ENCODE measurements at regions not wholly inside any gene's neighbourhood (a gene's known extent, or its start where the extent isn't known, plus 50 kb on each side); places are given as distances from the start of the nearest gene placed in this dataset.
"Not testable (repeated sequence)": the region's sequence is repeated elsewhere in the genome, so short reads cannot be mapped to it uniquely, and the experiment has no call there.

GRCh38 chr2:67142741-67143140 lies 254.4 kb upstream of the ETAA1 start:
- no peaks in the 10 kb centered on the region for H3K36me3 Mint-ChIP-seq (ENCODE audit: low read depth)

GRCh38 chr2:67145851-67146250 lies 251.3 kb upstream of the ETAA1 start:
- peaks cover 37% of the 10 kb centered on the region for H3K9me3 Mint-ChIP-seq
- intact Hi-C loops (cut with micrococcal nuclease): no loop called here
- no peak overlapping the region for H3K4me3 Mint-ChIP-seq
- H3K36me3 Mint-ChIP-seq (ENCODE audit: low read depth): no peaks in the 10 kb centered on the region
- no peaks in the 10 kb centered on the region for H3K4me1 Mint-ChIP-seq (ENCODE audit: low read depth)
- H3K27ac Mint-ChIP-seq: no peak overlapping the region
- H3K27me3 Mint-ChIP-seq: no peaks in the 10 kb centered on the region

More at GRCh38 chr2:67142741-67143140, 254.4 kb upstream of the ETAA1 start:
- Mint-ChIP-seq H3K4me3 (no peak overlapping the region), H3K27me3 (no peaks in the 10 kb centered on the region), H3K4me1 (ENCODE audit: low read depth) (no peaks in the 10 kb centered on the region), H3K27ac (no peak overlapping the region), H3K9me3 (peaks cover 8% of the 10 kb centered on the region)
- intact Hi-C loops (cut with micrococcal nuclease): no loop called here

- no peaks in the 10 kb centered on the region for H3K4me1 Mint-ChIP-seq (ENCODE audit: low read depth)
- H3K27me3 Mint-ChIP-seq: no peaks in the 10 kb centered on the region
- H3K4me3 Mint-ChIP-seq: no peak overlapping the region
- peaks cover 19% of the 10 kb centered on the region for H3K9me3 Mint-ChIP-seq
- intact Hi-C loops (cut with micrococcal nuclease): no loop called here
- no peaks in the 10 kb centered on the region for H3K36me3 Mint-ChIP-seq (ENCODE audit: low read depth)
- H3K27ac Mint-ChIP-seq: no peak overlapping the region
Measured at GRCh38 chr2:67156796-67157195, 240.3 kb upstream of the ETAA1 start.

GRCh38 chr2:67158718-67159117 lies 238.4 kb upstream of the ETAA1 start:
- no peak overlapping the region for H3K4me3 Mint-ChIP-seq
- H3K4me1 Mint-ChIP-seq (ENCODE audit: low read depth): no peaks in the 10 kb centered on the region
- intact Hi-C loops (cut with micrococcal nuclease): no loop called here
- H3K9me3 Mint-ChIP-seq: peaks cover under 1% of the 10 kb centered on the region
- H3K36me3 Mint-ChIP-seq (ENCODE audit: low read depth): no peaks in the 10 kb centered on the region
- no peak overlapping the region for H3K27ac Mint-ChIP-seq
- no peaks in the 10 kb centered on the region for H3K27me3 Mint-ChIP-seq

DNA sequence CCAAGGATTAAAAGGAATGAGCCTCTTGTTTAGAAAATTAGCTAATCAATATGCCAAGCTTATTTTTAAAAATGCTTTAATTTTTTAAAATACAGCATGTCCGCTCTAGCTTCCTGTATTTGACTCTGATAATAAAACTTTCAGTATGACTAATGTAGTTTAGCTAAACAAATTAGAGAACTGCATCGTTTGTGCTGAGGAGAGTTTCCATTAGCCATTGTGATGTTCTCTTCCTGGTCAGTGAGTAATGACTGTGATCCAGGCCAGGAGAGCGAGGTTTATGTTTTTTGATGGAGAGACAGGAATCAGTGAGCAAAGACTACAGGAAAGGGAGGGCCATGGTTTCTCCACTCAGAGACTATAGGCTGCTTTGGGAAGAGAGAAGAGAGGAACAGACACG lies 237.2 kb upstream of the ETAA1 start:
- H3K27ac Mint-ChIP-seq: no peak overlapping the region
- H3K4me3 Mint-ChIP-seq: no peak overlapping the region
- H3K4me1 Mint-ChIP-seq (ENCODE audit: low read depth): no peaks in the 10 kb centered on the region
- no peaks in the 10 kb centered on the region for H3K27me3 Mint-ChIP-seq
- peaks cover 3% of the 10 kb centered on the region for H3K9me3 Mint-ChIP-seq
- no peaks in the 10 kb centered on the region for H3K36me3 Mint-ChIP-seq (ENCODE audit: low read depth)
- intact Hi-C loops (cut with micrococcal nuclease): no loop called here

DNA sequence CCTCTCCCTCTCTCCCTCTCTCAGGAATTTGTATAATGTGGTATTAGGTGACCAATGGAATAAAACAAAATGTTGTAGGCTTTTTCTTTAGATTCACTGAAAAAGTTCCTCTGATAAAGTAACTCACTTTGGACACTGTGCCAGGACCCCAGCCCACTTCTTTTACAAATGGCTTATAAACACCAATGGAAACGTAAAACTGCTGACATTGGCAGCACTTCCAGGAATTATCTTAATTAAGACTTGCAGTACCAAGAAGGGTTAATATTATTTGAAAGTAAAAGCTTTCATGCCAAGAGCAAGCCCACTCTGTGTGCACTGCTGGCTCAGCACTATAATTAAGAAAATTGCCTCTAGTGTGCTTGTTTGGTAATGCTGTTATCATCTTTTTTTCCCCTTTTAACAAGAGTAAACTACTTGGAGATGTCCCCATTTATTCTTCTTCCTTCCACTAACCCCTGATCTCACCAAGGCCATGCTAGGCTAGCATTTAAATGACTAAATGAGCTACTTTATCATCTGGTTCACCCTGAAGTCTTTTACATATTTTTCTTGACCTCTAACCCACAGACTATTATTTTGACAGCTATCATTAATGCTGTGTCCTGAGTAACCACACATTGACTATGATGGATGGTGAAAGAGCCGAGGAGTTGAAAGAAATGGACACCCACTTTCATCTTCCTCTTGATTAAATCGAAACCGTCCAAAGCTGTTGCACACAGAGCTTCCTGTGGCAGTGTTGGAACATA lies 232.2 kb upstream of the ETAA1 start:
- Mint-ChIP-seq H3K27ac (no peak overlapping the region), H3K4me1 (ENCODE audit: low read depth) (no peaks in the 10 kb centered on the region), H3K36me3 (ENCODE audit: low read depth) (no peaks in the 10 kb centered on the region), H3K4me3 (no peak overlapping the region), H3K9me3 (peaks cover 18% of the 10 kb centered on the region), H3K27me3 (no peaks in the 10 kb centered on the region)
- intact Hi-C loops (cut with micrococcal nuclease): no loop called here

DNA sequence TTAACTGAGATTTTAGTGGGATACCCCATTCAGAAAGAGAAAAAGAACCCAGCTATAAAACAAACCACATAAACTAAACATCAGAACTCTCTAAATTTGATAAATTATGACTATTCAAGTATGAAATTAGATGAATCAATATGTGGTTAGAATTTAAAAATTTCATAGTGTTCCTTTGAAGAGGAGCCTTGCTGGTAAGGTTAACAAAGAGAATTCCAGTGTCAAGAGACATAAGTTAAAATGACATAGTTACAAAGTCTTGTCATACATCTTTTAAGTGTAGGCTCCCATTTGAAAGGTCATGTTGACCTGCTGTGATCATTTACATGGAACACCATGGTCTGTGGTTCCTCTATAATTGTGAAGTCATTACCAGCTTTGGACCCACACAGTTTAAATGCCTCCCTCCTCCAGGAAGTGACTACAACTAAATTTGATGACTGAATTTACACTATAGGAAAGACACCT lies 231.6 kb upstream of the ETAA1 start:
- no peaks in the 10 kb centered on the region for H3K4me1 Mint-ChIP-seq (ENCODE audit: low read depth)
- intact Hi-C loops (cut with micrococcal nuclease): no loop called here

GRCh38 chr2:67166511-67166910 lies 230.6 kb upstream of the ETAA1 start:
- H3K9me3 Mint-ChIP-seq: peaks cover 18% of the 10 kb centered on the region
- H3K4me3 Mint-ChIP-seq; intact Hi-C loops (cut with micrococcal nuclease); H3K27ac Mint-ChIP-seq; H3K4me1 Mint-ChIP-seq (ENCODE audit: low read depth); H3K27me3 Mint-ChIP-seq; H3K36me3 Mint-ChIP-seq (ENCODE audit: low read depth): not testable (repeated sequence)

More for the DNA sequence above, 231.6 kb upstream of the ETAA1 start:
- H3K27me3 Mint-ChIP-seq: no peaks in the 10 kb centered on the region
- H3K36me3 Mint-ChIP-seq (ENCODE audit: low read depth): no peaks in the 10 kb centered on the region
- H3K27ac Mint-ChIP-seq: no peak overlapping the region
- H3K9me3 Mint-ChIP-seq: peaks cover 18% of the 10 kb centered on the region
- H3K4me3 Mint-ChIP-seq: no peak overlapping the region

GRCh38 chr2:67169417-67170140 lies 227.6 kb upstream of the ETAA1 start:
- intact Hi-C loops (cut with micrococcal nuclease): no loop called here
- no peaks in the 10 kb centered on the region for H3K27me3 Mint-ChIP-seq
- no peak overlapping the region for H3K4me3 Mint-ChIP-seq
- no peaks in the 10 kb centered on the region for H3K4me1 Mint-ChIP-seq (ENCODE audit: low read depth)
- no peak overlapping the region for H3K27ac Mint-ChIP-seq
- H3K36me3 Mint-ChIP-seq (ENCODE audit: low read depth): no peaks in the 10 kb centered on the region
- H3K9me3 Mint-ChIP-seq: peaks cover 18% of the 10 kb centered on the region

GRCh38 chr2:67179526-67179925 lies 217.6 kb upstream of the ETAA1 start:
- Mint-ChIP-seq H3K4me1 (ENCODE audit: low read depth) (no peaks in the 10 kb centered on the region), H3K27me3 (no peaks in the 10 kb centered on the region), H3K27ac (no peak overlapping the region)

GRCh38 chr2:67180841-67181240 lies 216.3 kb upstream of the ETAA1 start:
- H3K9me3 Mint-ChIP-seq: peaks cover 30% of the 10 kb centered on the region
- no peak overlapping the region for H3K4me3 Mint-ChIP-seq
- no peak overlapping the region for H3K27ac Mint-ChIP-seq
- no peaks in the 10 kb centered on the region for H3K27me3 Mint-ChIP-seq
- H3K36me3 Mint-ChIP-seq (ENCODE audit: low read depth): no peaks in the 10 kb centered on the region
- H3K4me1 Mint-ChIP-seq (ENCODE audit: low read depth): no peaks in the 10 kb centered on the region
- intact Hi-C loops (cut with micrococcal nuclease): no loop called here

More at GRCh38 chr2:67179526-67179925, 217.6 kb upstream of the ETAA1 start:
- peaks cover 17% of the 10 kb centered on the region for H3K9me3 Mint-ChIP-seq
- intact Hi-C loops (cut with micrococcal nuclease): no loop called here
- no peak overlapping the region for H3K4me3 Mint-ChIP-seq
- H3K36me3 Mint-ChIP-seq (ENCODE audit: low read depth): no peaks in the 10 kb centered on the region

- Mint-ChIP-seq H3K27me3 (no peaks in the 10 kb centered on the region), H3K4me3 (no peak overlapping the region), H3K4me1 (ENCODE audit: low read depth) (no peaks in the 10 kb centered on the region), H3K27ac (no peak overlapping the region), H3K9me3 (peaks cover 32% of the 10 kb centered on the region), H3K36me3 (ENCODE audit: low read depth) (no peaks in the 10 kb centered on the region)
- intact Hi-C loops (cut with micrococcal nuclease): no loop called here
Measured at GRCh38 chr2:67182884-67183283, 214.2 kb upstream of the ETAA1 start.

DNA sequence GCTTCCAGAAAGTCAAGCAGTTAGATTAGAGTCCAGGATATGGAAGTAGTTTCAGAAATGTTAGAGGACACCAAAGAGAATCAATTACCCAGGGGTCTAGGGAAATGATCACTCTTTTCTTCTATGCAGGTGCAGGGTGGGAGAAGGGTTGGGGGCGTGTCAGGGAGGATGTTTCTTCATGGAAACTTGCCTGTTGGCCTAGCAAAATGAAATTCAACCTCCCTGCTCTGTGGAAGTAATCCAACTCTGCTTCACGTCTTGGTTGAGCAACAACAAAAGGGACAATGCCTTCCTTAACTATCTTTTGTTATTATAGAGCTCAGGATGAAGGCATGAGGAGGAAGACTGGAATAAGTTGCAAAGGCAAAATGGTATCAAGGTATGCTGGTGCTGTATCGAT lies 210.8 kb upstream of the ETAA1 start:
- Mint-ChIP-seq H3K27ac (no peak overlapping the region), H3K4me1 (ENCODE audit: low read depth) (no peaks in the 10 kb centered on the region), H3K9me3 (peaks cover 25% of the 10 kb centered on the region), H3K27me3 (no peaks in the 10 kb centered on the region), H3K36me3 (ENCODE audit: low read depth) (no peaks in the 10 kb centered on the region), H3K4me3 (no peak overlapping the region)
- intact Hi-C loops (cut with micrococcal nuclease): no loop called here

- Mint-ChIP-seq H3K9me3 (peaks cover 25% of the 10 kb centered on the region), H3K27me3 (no peaks in the 10 kb centered on the region), H3K36me3 (ENCODE audit: low read depth) (no peaks in the 10 kb centered on the region), H3K4me1 (ENCODE audit: low read depth) (no peaks in the 10 kb centered on the region), H3K27ac (no peak overlapping the region), H3K4me3 (no peak overlapping the region)
- intact Hi-C loops (cut with micrococcal nuclease): no loop called here
Measured at GRCh38 chr2:67186871-67187270, 210.3 kb upstream of the ETAA1 start.

Measured in dendritic cell treated with granulocyte-macrophage colony-stimulating factor and Interleukin-4, amounts not matched to agents 40 ng/mL and 50 ng/mL, for 4 days (primary cell).